ENCODE measurements at regions not wholly inside any gene's neighbourhood (a gene's known extent, or its start where the extent isn't known, plus 50 kb on each side); places are given as distances from the start of the nearest gene placed in this dataset.

DNA sequence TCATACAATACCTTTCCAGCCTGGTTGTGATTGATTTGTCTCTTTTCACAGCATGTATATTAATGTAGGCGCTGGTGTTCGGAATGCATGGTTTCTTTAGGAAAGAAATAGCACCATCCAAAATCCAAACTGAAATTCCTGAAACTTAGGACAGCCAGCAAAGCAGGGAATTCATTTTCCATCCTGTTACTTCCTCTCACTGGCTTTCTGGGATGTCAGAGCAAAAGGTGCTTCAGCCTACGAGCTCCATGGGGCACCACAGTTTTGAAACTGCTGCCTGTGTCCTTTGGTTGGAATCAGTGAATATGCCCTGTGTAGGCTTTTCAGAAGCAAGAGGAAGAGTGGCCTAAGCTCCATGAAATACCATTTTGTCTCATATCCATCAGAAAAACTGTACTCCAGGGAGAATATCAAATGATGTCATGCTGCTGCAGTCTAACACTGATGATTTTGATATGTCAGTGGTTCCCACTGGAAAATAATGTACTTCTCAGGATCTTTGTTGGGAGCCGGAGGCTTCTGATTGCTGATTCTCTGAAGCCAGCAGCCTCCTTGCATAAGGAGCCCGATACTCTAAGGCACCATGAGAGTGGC lies 117.8 kb upstream of the SERP2 start:
- no peak for DNase-seq
- Histone ChIP-seq H3K27ac (no peak overlapping the region), H3K4me3 (no peak overlapping the region), H3K4me1 (no peaks in the 10 kb centered on the region), H3K27me3 (no peaks in the 10 kb centered on the region), H3K9me3 (replicated peaks) (no peaks in the 10 kb centered on the region), H3K36me3 (no peaks in the 10 kb centered on the region)

GRCh38 chr13:44257796-44258195 lies 115.8 kb upstream of the SERP2 start:
- Histone ChIP-seq H3K27me3 (no peaks in the 10 kb centered on the region), H3K4me3 (no peak overlapping the region), H3K36me3 (no peaks in the 10 kb centered on the region), H3K27ac (no peak overlapping the region), H3K4me1 (no peaks in the 10 kb centered on the region), H3K9me3 (replicated peaks) (no peaks in the 10 kb centered on the region)
- no peak for DNase-seq

DNA sequence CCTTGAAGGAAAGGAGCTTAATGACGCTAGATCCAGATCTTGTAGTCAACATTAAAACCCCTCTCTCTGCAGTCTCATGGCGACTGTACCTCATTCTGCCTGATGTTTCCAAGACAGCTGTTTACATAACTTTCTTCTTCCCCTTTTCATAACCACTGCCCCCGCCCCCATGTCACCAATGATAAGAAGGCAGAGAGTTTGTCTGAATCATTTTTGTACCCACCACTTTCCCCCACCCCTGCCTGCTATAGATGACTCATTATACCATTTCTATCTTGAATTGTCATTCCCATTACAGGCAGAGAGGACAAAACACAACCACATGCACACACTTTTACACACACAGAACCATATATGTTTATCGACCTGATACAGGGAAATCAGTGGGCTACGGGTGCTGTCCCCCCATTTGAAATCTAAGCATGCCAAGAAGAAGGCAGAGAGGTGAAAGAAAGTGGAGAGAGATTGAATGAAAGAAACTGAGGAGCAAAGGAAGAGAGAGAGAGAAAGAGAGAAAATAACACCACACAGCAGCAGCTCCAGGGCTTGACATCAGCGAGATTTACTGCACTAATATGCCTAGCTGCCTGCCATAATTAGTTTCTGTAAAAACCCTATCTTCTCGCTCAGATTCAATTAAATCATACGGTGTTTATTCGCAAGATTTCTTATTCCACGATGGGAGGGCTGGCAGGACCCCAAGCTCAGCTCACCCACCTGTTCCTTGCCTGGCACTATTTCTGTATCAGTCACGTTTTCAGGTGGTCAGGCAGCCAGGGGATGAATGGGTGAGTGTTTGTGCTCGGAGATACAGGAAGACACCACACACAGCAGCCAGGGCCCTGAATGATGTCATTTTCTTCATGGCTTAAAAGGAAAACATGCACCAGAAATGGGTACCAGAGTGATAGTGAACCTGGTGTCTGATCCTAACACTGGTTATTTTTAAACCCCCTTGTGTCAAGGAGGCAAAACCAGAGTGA lies 114.3 kb upstream of the SERP2 start:
- Histone ChIP-seq H3K27ac (no peak overlapping the region), H3K4me3 (no peak overlapping the region), H3K36me3 (no peaks in the 10 kb centered on the region), H3K9me3 (replicated peaks) (no peaks in the 10 kb centered on the region), H3K4me1 (no peaks in the 10 kb centered on the region), H3K27me3 (no peaks in the 10 kb centered on the region)
- peak in 1 of 2 experiments; percentile 13 for DNase-seq

DNA sequence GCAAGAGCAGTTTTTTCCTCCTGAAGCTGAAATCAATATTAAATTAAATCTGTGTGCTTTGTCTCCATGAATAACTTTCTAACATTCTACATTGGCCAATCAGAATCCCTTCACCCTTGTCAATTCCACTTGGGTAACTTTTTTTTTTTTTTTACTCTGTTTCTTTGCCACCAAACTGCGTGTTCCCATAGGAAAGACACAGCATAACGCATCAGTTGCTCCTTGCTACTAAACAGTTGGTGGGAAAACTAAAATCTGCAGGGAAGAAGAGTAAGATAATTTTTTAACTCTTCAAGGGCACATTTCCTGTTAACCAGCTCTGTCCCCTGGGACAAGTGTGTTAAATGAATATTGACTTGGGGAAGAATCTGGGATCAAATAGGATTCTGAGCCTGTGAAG lies 113.3 kb upstream of the SERP2 start:
- no peak for DNase-seq
- Histone ChIP-seq H3K27ac (no peak overlapping the region), H3K4me3 (no peak overlapping the region), H3K4me1 (no peaks in the 10 kb centered on the region), H3K27me3 (no peaks in the 10 kb centered on the region), H3K36me3 (no peaks in the 10 kb centered on the region), H3K9me3 (replicated peaks) (no peaks in the 10 kb centered on the region)

- H3K27ac ChIP-seq, result no peak overlapping the region
- H3K9me3 ChIP-seq (replicated peaks), result no peaks in the 10 kb centered on the region
- no peak overlapping the region for H3K4me3 ChIP-seq
- no peak for DNase-seq
- H3K27me3 ChIP-seq, result no peaks in the 10 kb centered on the region
- H3K36me3 ChIP-seq, result no peaks in the 10 kb centered on the region
- no peaks in the 10 kb centered on the region for H3K4me1 ChIP-seq
Observed at GRCh38 chr13:44263751-44264620, 109.6 kb upstream of the SERP2 start.

DNA sequence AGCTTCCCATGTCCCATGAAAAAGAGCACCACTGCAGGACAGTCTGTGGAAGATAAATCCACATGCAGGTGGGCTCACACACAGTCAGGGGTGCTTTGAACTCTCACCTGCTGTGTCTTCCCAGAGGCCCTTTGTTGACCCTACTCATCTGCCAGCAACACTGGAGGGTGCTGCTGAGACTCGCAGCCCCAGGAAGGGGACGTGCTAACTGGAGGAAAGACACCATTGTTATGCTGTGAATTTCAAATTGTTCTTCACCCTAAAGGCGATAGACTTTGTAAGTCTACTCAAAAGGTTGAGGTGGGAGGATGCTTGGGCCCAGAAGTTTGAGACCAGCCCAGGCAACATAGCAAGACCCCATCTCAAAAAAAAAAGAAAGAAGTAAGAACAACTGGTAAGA lies 107.3 kb upstream of the SERP2 start:
- no peak overlapping the region for H3K27ac ChIP-seq
- no peaks in the 10 kb centered on the region for H3K36me3 ChIP-seq
- H3K4me1 ChIP-seq, result no peaks in the 10 kb centered on the region
- DNase-seq, result no peak
- H3K9me3 ChIP-seq (replicated peaks), result no peaks in the 10 kb centered on the region
- H3K4me3 ChIP-seq, result no peak overlapping the region
- no peaks in the 10 kb centered on the region for H3K27me3 ChIP-seq

- no peak overlapping the region for H3K27ac ChIP-seq
- H3K27me3 ChIP-seq, result no peaks in the 10 kb centered on the region
- H3K4me1 ChIP-seq, result no peaks in the 10 kb centered on the region
- no peak overlapping the region for H3K4me3 ChIP-seq
- DNase-seq, result no peak
- H3K9me3 ChIP-seq (replicated peaks), result no peaks in the 10 kb centered on the region
- no peaks in the 10 kb centered on the region for H3K36me3 ChIP-seq
Observed at GRCh38 chr13:44266772-44267171, 106.9 kb upstream of the SERP2 start.

DNA sequence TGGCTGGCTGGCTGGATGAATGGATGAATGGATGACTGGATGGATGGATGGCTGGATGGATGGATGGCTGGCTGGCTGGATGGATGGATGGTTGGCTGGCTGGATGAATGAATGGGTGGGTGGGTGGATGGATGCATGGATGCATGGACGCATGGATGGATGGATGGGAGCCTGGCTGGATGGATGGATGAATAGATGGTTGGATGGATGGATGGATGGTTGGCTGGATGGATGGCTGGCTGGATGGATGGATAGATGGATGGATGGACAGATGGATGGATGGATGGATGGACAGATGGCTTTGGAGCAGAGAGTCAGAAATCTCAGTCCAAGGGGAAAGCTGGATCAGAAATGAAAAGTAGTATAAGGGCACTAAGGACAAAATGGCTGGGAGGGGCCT lies 106.4 kb upstream of the SERP2 start:
- Histone ChIP-seq H3K4me3 (no peak overlapping the region), H3K9me3 (replicated peaks) (no peaks in the 10 kb centered on the region), H3K36me3 (no peaks in the 10 kb centered on the region), H3K27me3 (no peaks in the 10 kb centered on the region), H3K4me1 (no peaks in the 10 kb centered on the region), H3K27ac (no peak overlapping the region)
- DNase-seq, result no peak

GRCh38 chr13:44267980-44268379 lies 105.6 kb upstream of the SERP2 start:
- no peaks in the 10 kb centered on the region for H3K36me3 ChIP-seq
- H3K4me3 ChIP-seq, result no peak overlapping the region
- no peak overlapping the region for H3K27ac ChIP-seq
- H3K27me3 ChIP-seq, result no peaks in the 10 kb centered on the region
- H3K4me1 ChIP-seq, result no peaks in the 10 kb centered on the region
- no peaks in the 10 kb centered on the region for H3K9me3 ChIP-seq (replicated peaks)
- no peak for DNase-seq

GRCh38 chr13:44268980-44269379 lies 104.6 kb upstream of the SERP2 start:
- Histone ChIP-seq H3K27me3 (no peaks in the 10 kb centered on the region), H3K4me3 (no peak overlapping the region), H3K36me3 (no peaks in the 10 kb centered on the region), H3K9me3 (replicated peaks) (no peaks in the 10 kb centered on the region), H3K27ac (no peak overlapping the region), H3K4me1 (no peaks in the 10 kb centered on the region)
- DNase-seq, result no peak

DNA sequence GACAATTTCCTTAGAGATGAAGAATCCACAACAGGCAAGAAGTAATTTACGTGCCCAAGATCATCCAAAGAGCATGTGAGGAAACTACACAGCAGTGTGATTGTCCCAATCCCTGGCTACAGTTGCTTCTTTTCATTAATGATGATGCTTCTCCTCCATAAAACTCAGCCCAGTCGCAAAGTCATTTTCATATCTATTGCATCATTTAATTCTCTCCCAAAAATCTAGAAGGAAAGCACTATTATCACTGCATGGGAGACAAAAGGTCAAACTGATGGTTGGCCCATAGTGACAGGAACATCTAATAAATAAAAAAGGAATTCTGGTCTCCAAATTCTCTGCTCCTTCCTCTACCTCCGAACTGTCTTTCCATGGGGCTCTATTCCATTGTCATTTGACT lies 103.5 kb upstream of the SERP2 start:
- Histone ChIP-seq H3K27me3 (no peaks in the 10 kb centered on the region), H3K4me3 (no peak overlapping the region), H3K36me3 (no peaks in the 10 kb centered on the region), H3K4me1 (no peaks in the 10 kb centered on the region), H3K9me3 (replicated peaks) (no peaks in the 10 kb centered on the region), H3K27ac (no peak overlapping the region)
- DNase-seq, result no peak

- Histone ChIP-seq H3K4me3 (no peak overlapping the region), H3K27ac (no peak overlapping the region), H3K4me1 (no peaks in the 10 kb centered on the region), H3K36me3 (no peaks in the 10 kb centered on the region), H3K27me3 (no peaks in the 10 kb centered on the region), H3K9me3 (replicated peaks) (no peaks in the 10 kb centered on the region)
- no peak for DNase-seq
Observed at GRCh38 chr13:44271031-44271455, 102.6 kb upstream of the SERP2 start.

GRCh38 chr13:44271473-44271872 lies 102.2 kb upstream of the SERP2 start:
- H3K27me3 ChIP-seq, result 0 out of 2 replicates have a peak, but pooled peaks cover 4% of the 10 kb centered on the region
- no peaks in the 10 kb centered on the region for H3K9me3 ChIP-seq (replicated peaks)
- no peak overlapping the region for H3K4me3 ChIP-seq
- H3K36me3 ChIP-seq, result no peaks in the 10 kb centered on the region
- no peak for DNase-seq
- H3K27ac ChIP-seq, result no peak overlapping the region
- no peaks in the 10 kb centered on the region for H3K4me1 ChIP-seq

- no peaks in the 10 kb centered on the region for H3K9me3 ChIP-seq (replicated peaks)
- H3K36me3 ChIP-seq, result no peaks in the 10 kb centered on the region
- H3K4me3 ChIP-seq, result no peak overlapping the region
- H3K27me3 ChIP-seq, result 0 out of 2 replicates have a peak, but pooled peaks cover 6% of the 10 kb centered on the region
- H3K27ac ChIP-seq, result no peak overlapping the region
- no peak for DNase-seq
- H3K4me1 ChIP-seq, result no peaks in the 10 kb centered on the region
Observed at GRCh38 chr13:44271915-44272341, 101.7 kb upstream of the SERP2 start.

DNA sequence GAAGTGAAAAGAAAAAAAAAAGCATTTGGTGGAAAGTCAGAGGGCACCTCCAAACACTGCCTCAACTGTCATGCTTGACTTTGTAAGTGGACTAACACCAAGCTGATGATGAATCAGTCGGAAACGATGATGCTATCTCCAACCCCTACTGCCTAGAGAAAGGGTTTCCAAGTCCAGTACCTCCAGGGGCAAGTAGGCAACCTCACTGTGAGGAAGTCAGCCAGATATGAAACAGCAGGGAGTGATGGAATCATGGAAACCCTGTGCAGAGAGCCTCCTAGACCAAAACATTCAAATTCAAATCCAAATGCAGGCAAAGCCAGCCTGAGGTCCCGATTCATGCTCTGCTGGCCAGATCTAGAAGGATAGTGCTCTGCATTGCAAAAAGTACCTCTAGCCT lies 100.9 kb upstream of the SERP2 start:
- Histone ChIP-seq H3K9me3 (replicated peaks) (no peaks in the 10 kb centered on the region), H3K27me3 (0 out of 2 replicates have a peak, but pooled peaks cover 6% of the 10 kb centered on the region), H3K4me3 (no peak overlapping the region), H3K27ac (no peak overlapping the region), H3K4me1 (no peaks in the 10 kb centered on the region), H3K36me3 (no peaks in the 10 kb centered on the region)
- no peak for DNase-seq

Data from SJCRH30 (cell line).